ENCODE measurements at regions not wholly inside any gene's neighbourhood (a gene's known extent, or its start where the extent isn't known, plus 50 kb on each side); places are given as distances from the start of the nearest gene placed in this dataset.

GRCh38 chr3:103060242-103060641 is 625.4 kb downstream of the ZPLD1 start:
- no peak for TF ChIP-seq RAD21 (conservative IDR thresholded peaks at IDR 0.05)
- TF ChIP-seq CTCF (IDR thresholded peaks at IDR 0.05; ENCODE audit: poor library complexity, severe bottlenecking), result no peak
